Left lung (tissue), 4 donors: ENCODE measurements at regions not wholly inside any gene's neighbourhood (a gene's known extent, or its start where the extent isn't known, plus 50 kb on each side); places are given as distances from the start of the nearest gene placed in this dataset.
"Not testable (repeated sequence)": the region's sequence is repeated elsewhere in the genome, so short reads cannot be mapped to it uniquely, and the experiment has no call there.

Experiments
- ATAC-seq: fragments of 200-7000 bp; cut with Tn5 transposase; one replicate; pipeline ENCODE4 v1.9.1; 2020; ENCODE audit warnings: moderate library complexity
- DNase-seq, 4 donors: peaks; one replicate each; pipeline ENCODE4 v3.0.0-alpha.2; 2013 to 2020
- H3K27ac ChIP-seq, 2 donors: fragments of 200-600 bp; sonication (generic) in 1 of 2; one replicate each; pipeline versions ENCODE4 v1.5.0 to v1.8.0; 2020 to 2021
- H3K27me3 ChIP-seq, 2 donors: fragments of 200-600 bp; sonication (generic) in 1 of 2; one replicate each; pipeline versions ENCODE4 v1.5.0 to v1.8.0; 2020 to 2021
- H3K36me3 ChIP-seq, 2 donors: fragments of 200-600 bp; sonication (generic) in 1 of 2; one replicate each; pipeline versions ENCODE4 v1.5.0 to v1.8.0; 2020 to 2021
- H3K4me1 ChIP-seq, 2 donors: fragments of 200-600 bp; one replicate each; pipeline ENCODE4 v1.8.0; 2021
- H3K4me3 ChIP-seq, 2 donors: fragments of 200-600 bp; sonication (generic) in 1 of 2; one replicate each; pipeline versions ENCODE4 v1.5.0 to v1.8.0; 2020 to 2021; ENCODE audit warnings: mild to moderate bottlenecking in 1 of 2
- H3K9me3 ChIP-seq, 2 donors: fragments of 200-600 bp; sonication (generic) in 1 of 2; one replicate each; pipeline versions ENCODE4 v1.5.0 to v1.8.0; 2020 to 2021
- CTCF ChIP-seq, 2 donors: fragments of 200-600 bp; sonication (generic) in 1 of 2; IDR thresholded peaks; one replicate each; pipeline versions ENCODE4 v1.5.0 to v1.8.0; 2021; ENCODE audit warnings: antibody characterized with exemption in 2 of 2
- intact Hi-C, 2 donors: fragments of 100-400 bp; cut with DNase I; formaldehyde crosslinking; loops; one replicate each; pipeline versions ENCODE4 v1.11.2 to v1.14.2; 2022
- donor health status: DM: no; HTN: yes; CAD: no.
- donor health status: DM: no; HTN: no; CAD: no.

DNA sequence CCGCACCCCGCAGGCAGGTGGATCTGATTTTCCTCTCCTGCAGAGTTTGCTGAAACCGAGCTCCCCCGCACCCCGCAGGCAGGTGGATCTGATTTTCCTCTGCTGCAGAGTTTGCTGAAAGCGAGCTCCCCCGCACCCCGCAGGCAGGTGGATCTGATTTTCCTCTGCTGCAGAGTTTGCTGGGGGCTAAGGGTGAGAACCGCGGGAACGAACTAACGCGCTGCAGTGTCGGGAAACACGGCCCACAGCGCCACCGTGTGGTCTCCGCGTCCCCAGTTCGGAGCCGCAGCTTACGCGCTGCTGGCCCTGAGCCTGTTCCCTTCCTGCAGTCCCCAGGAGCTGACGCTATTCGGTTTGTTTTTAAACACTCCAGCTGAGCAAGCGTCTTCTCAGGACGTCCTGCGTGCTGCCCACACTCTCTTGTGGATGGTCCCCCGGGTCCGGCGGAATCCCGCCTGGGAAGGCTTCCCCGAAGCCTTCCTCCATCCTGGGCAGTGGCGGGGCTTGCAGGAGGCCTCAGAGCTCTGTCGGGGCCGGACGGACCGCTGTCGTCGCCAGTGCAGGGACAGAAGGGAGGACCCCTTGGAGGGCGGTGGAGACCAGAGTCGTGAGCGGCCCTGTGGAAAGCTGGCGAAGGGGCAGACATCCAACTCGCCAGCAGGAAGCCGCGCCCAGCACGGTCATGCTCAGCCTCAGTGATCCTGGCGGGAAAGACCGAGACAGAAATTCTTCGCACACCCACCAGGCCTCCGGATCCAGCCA, 121.2 kb upstream of the LPCAT1 start:
- peak; percentile 79 to 95 (median 89) for DNase-seq
- Histone ChIP-seq H3K27ac (no peak overlapping the region), H3K4me1 (peaks cover 4 to 5% of the 10 kb centered on the region in 2 donors), H3K4me3 (no peak overlapping the region), H3K9me3 (no peaks in the 10 kb centered on the region), H3K36me3 (no peaks in the 10 kb centered on the region), H3K27me3 (peaks cover 27 to 69% of the 10 kb centered on the region in 2 donors)
- intact Hi-C loops, result loop anchor here in 1 of 2 donors (5.0 kb wide), 1 partner anchor 478 kb away; no protein-coding TSS in a partner anchor
- TF ChIP-seq CTCF (IDR thresholded peaks at IDR 0.05), result peak; percentile 84 to 89
- ATAC-seq, result peak; percentile 96

DNA sequence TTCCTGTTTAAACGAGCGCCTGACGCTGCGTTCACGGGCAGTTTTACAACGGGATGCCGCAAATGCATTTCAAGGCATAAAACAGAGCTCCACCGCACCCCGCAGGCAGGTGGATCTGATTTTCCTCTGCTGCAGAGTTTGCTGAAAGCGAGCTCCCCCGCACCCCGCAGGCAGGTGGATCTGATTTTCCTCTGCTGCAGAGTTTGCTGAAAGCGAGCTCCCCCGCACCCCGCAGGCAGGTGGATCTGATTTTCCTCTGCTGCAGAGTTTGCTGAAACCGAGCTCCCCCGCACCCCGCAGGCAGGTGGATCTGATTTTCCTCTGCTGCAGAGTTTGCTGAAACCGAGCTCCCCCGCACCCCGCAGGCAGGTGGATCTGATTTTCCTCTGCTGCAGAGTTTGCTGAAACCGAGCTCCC, 120.6 kb upstream of the LPCAT1 start:
- H3K36me3 ChIP-seq, ATAC-seq: not testable (repeated sequence)
- intact Hi-C loops, result loop anchor here in 1 of 2 donors (5.0 kb wide), 1 partner anchor 477 kb away; no protein-coding TSS in a partner anchor

GRCh38 chr5:1643651-1644392, 120.1 kb upstream of the LPCAT1 start:
- Histone ChIP-seq H3K9me3 (no peaks in the 10 kb centered on the region), H3K36me3 (no peaks in the 10 kb centered on the region), H3K27me3 (peaks cover 27 to 61% of the 10 kb centered on the region in 2 donors), H3K27ac (no peak overlapping the region), H3K4me3 (no peak overlapping the region), H3K4me1 (peaks cover 4 to 5% of the 10 kb centered on the region in 2 donors)
- DNase-seq, result peak in 1 of 4 donors; percentile 42
- ATAC-seq, result no peak
- intact Hi-C loops, result loop anchor here in 1 of 2 donors (5.0 kb wide), 1 partner anchor 477 kb away; no protein-coding TSS in a partner anchor
- no peak for TF ChIP-seq CTCF (IDR thresholded peaks at IDR 0.05)

More for the DNA sequence above, 120.6 kb upstream of the LPCAT1 start:
- H3K27me3 ChIP-seq, result peaks cover 27 to 63% of the 10 kb centered on the region in 2 donors
- not testable (repeated sequence) for H3K4me1 ChIP-seq, H3K4me3 ChIP-seq, H3K27ac ChIP-seq, H3K9me3 ChIP-seq
- DNase-seq, result peak in 1 of 4 donors; percentile 5

DNA sequence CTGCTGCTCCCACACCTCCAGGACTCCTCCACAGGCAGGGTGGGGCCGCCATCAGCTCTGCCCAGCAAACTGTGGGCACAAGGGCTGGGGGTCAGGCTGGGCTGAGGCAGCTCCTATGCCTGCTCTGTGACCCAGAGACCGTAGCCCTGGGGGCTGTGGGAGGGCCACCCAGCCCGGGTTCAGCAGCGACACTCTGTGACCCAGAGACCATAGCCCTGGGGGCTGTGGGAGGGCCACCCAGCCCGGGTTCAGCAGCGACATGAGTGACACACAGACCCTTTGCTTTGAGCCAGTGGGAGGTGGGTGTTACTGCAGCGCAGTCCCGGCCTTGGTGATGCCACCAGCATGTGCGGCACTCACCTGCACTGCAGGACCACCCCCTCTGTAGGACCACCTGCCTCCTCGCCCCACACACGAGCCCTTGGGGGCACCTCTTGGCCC, 118.9 kb upstream of the LPCAT1 start:
- Histone ChIP-seq H3K27ac (no peak overlapping the region), H3K36me3 (no peaks in the 10 kb centered on the region), H3K27me3 (peaks cover 27 to 58% of the 10 kb centered on the region in 2 donors), H3K4me3 (no peak overlapping the region), H3K9me3 (no peaks in the 10 kb centered on the region), H3K4me1 (peaks cover 4 to 5% of the 10 kb centered on the region in 2 donors)
- no peak for TF ChIP-seq CTCF (IDR thresholded peaks at IDR 0.05)
- ATAC-seq, result no peak
- intact Hi-C loops, result loop anchor here in 1 of 2 donors (5.0 kb wide), 1 partner anchor 475 kb away; no protein-coding TSS in a partner anchor
- peak in 1 of 4 donors; percentile 72 for DNase-seq

DNA sequence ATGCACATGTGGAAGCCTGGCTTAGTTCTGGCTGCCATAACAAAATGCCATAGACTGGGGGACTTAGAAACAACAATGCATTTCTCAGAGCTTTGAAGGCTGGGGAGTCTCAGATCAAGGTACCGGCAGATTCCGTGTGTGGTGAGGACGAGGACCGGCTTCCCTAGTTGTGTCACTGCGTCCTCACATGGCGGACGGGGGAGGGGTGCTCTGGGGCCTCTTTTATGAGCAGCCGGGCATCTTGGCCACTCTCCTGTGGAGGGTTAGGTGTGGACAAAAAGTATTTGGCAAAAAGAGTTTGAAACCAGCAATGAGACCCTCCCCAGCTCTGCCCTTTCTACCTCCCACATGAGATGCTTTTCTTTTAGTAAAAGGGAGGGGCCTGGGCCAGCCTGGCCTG, 118.5 kb upstream of the LPCAT1 start:
- DNase-seq, result no peak
- Histone ChIP-seq H3K9me3 (no peaks in the 10 kb centered on the region), H3K27me3 (peaks cover 27 to 58% of the 10 kb centered on the region in 2 donors), H3K4me1 (peaks cover 4 to 5% of the 10 kb centered on the region in 2 donors), H3K36me3 (no peaks in the 10 kb centered on the region), H3K27ac (no peak overlapping the region), H3K4me3 (no peak overlapping the region)
- no peak for TF ChIP-seq CTCF (IDR thresholded peaks at IDR 0.05)
- no peak for ATAC-seq
- intact Hi-C loops, result loop anchor here in 1 of 2 donors (5.0 kb wide), 1 partner anchor 475 kb away; no protein-coding TSS in a partner anchor
